Tongue (tissue), 1 donor: ENCODE measurements at regions not wholly inside any gene's neighbourhood (a gene's known extent, or its start where the extent isn't known, plus 50 kb on each side); places are given as distances from the start of the nearest gene placed in this dataset.
"Not testable (repeated sequence)": the region's sequence is repeated elsewhere in the genome, so short reads cannot be mapped to it uniquely, and the experiment has no call there.

Experiments used
- DNase-seq: peaks from one replicate; pipeline ENCODE4 v3.0.0-alpha.2; 2015

- no peak for DNase-seq
Observed at GRCh38 chr20:50329981-50330503, 139.4 kb downstream of the CEBPB start.

- DNase-seq = peak; percentile 46
Observed at GRCh38 chr20:50330504-50331313, 140.1 kb downstream of the CEBPB start.

GRCh38 chr20:50331469-50332363, 141.1 kb downstream of the CEBPB start:
- no peak for DNase-seq

- DNase-seq = no peak
Observed at GRCh38 chr20:50332491-50332980, 141.9 kb downstream of the CEBPB start.

- DNase-seq = no peak
Observed at GRCh38 chr20:50333131-50333670, 142.6 kb downstream of the CEBPB start.

- DNase-seq = no peak
Observed at GRCh38 chr20:50333812-50334211, 143.2 kb downstream of the CEBPB start.

- not testable (repeated sequence) for DNase-seq
Observed at GRCh38 chr20:50334512-50334911, 143.9 kb downstream of the CEBPB start.

GRCh38 chr20:50335105-50335504, 144.5 kb downstream of the CEBPB start:
- peak; percentile 45 for DNase-seq

GRCh38 chr20:50335866-50336265, 145.2 kb downstream of the CEBPB start:
- DNase-seq = no peak

- DNase-seq = no peak
Observed at GRCh38 chr20:50336661-50337060, 146.0 kb downstream of the CEBPB start.

- DNase-seq = no peak
Observed at GRCh38 chr20:50337521-50338466, 147.2 kb downstream of the CEBPB start.

- no peak for DNase-seq
Observed at GRCh38 chr20:50338479-50339391, 148.1 kb downstream of the CEBPB start.

- peak; percentile 31 for DNase-seq
Observed at GRCh38 chr20:50339466-50339901, 148.9 kb downstream of the CEBPB start.

- no peak for DNase-seq
Observed at GRCh38 chr20:50340541-50340940, 149.9 kb downstream of the CEBPB start.

- no peak for DNase-seq
Observed at GRCh38 chr20:50341050-50341449, 150.4 kb downstream of the CEBPB start.

GRCh38 chr20:50341880-50342637, 151.4 kb downstream of the CEBPB start:
- no peak for DNase-seq

- DNase-seq = no peak
Observed at GRCh38 chr20:50342638-50343102, 152.0 kb downstream of the CEBPB start.

- DNase-seq = no peak
Observed at GRCh38 chr20:50343125-50343489, 152.5 kb downstream of the CEBPB start.

GRCh38 chr20:50343490-50344179, 153.0 kb downstream of the CEBPB start:
- no peak for DNase-seq
